Caco-2 (cell line): ENCODE measurements at regions not wholly inside any gene's neighbourhood (a gene's known extent, or its start where the extent isn't known, plus 50 kb on each side); places are given as distances from the start of the nearest gene placed in this dataset.

ENCODE experiments used
- BruUV-seq: library from RNA; stranded (reverse); fragments of 400-500 nt; replicated peaks from 2 replicates; lab custom pipeline; 2021; lab: Mats Ljungman, UMichigan
- CTCF ChIA-PET: fragments of 300-600 bp; sonication (Branson Sonifier 250); formaldehyde crosslinking; loops from one replicate; lab custom pipeline; 2022; ENCODE audit warnings: antibody characterized with exemption; lab: Charles Lee
- POLR2A ChIA-PET: fragments of 300-600 bp; sonication (Branson Sonifier 250); formaldehyde crosslinking; loops from one replicate; lab custom pipeline; 2022; ENCODE audit warnings: antibody characterized with exemption; lab: Charles Lee
- DNase-seq, 2 experiments: peaks; one replicate each; pipeline versions ENCODE4 v3.0.0 to v3.0.0-alpha.2; 2020 to 2022
- H3K27me3 ChIP-seq: replicated peaks from 2 replicates; pipeline ENCODE4 v1.6.0; 2011; ENCODE audit warnings: low read length; ENCODE audit not compliant: control insufficient read depth, insufficient read depth
- H3K36me3 ChIP-seq: 2 replicates; pipeline ENCODE4 v1.5.1; 2011; ENCODE audit warnings: low read length; ENCODE audit not compliant: control insufficient read depth, insufficient read depth
- H3K4me1 ChIP-seq: fragments of 250-450 bp; sonication (Bioruptor Pico); 2 replicates; pipeline ENCODE4 v1.5.1; 2020; ENCODE audit warnings: mild to moderate bottlenecking
- H3K4me3 ChIP-seq: 2 replicates; pipeline ENCODE4 v1.5.1; 2011; ENCODE audit warnings: low read depth, mild to moderate bottlenecking, control low read depth, low read length
- H3K9me3 ChIP-seq: fragments of 250-450 bp; sonication (Bioruptor Pico); 2 replicates; pipeline ENCODE4 v1.5.1; 2020; ENCODE audit warnings: mild to moderate bottlenecking, moderate library complexity
- H3K27ac Mint-ChIP-seq: one replicate; pipeline ENCODE4 v1.8.0; 2022; ENCODE audit warnings: mixed read lengths; ENCODE audit not compliant: unreplicated experiment
- H3K27me3 Mint-ChIP-seq: one replicate; pipeline ENCODE4 v1.8.0; 2022; ENCODE audit warnings: mixed read lengths; ENCODE audit not compliant: insufficient read depth, unreplicated experiment
- H3K36me3 Mint-ChIP-seq: one replicate; pipeline ENCODE4 v1.8.0; 2022; ENCODE audit warnings: mild to moderate bottlenecking, mixed read lengths; ENCODE audit not compliant: insufficient read depth, unreplicated experiment
- H3K4me1 Mint-ChIP-seq: one replicate; pipeline ENCODE4 v1.8.0; 2022; ENCODE audit warnings: low read depth, mixed read lengths; ENCODE audit not compliant: unreplicated experiment
- H3K4me3 Mint-ChIP-seq: one replicate; pipeline ENCODE4 v1.8.0; 2022; ENCODE audit warnings: mild to moderate bottlenecking, moderate library complexity, mixed read lengths; ENCODE audit not compliant: unreplicated experiment
- H3K9me3 Mint-ChIP-seq: one replicate; pipeline ENCODE4 v1.8.0; 2022; ENCODE audit warnings: mixed read lengths; ENCODE audit not compliant: unreplicated experiment
- intact Hi-C: fragments of 100-400 bp; cut with micrococcal nuclease; formaldehyde crosslinking; loops from one replicate; pipeline ENCODE4 v1.10.0; 2022; ENCODE audit not compliant: unreplicated experiment
- TF ChIP-seq, protein P1 (sequence below), 2 experiments: fragments of 200-600 bp in 1 of 2; IDR thresholded peaks; 1 replicate in 1 of 2; 2 replicates in 1 of 2; pipeline versions ENCODE4 v1.5.1 to v1.8.0; 2011 to 2022; ENCODE audit warnings: antibody characterized with exemption in 1 of 2, control low read depth in 1 of 2, inconsistent platforms in 1 of 2, low read depth in 1 of 2, low read length in 1 of 2, mild to moderate bottlenecking in 1 of 2, moderate library complexity in 1 of 2; ENCODE audit not compliant: insufficient read depth in 1 of 2, severe bottlenecking in 1 of 2, unreplicated experiment in 1 of 2

DNA sequence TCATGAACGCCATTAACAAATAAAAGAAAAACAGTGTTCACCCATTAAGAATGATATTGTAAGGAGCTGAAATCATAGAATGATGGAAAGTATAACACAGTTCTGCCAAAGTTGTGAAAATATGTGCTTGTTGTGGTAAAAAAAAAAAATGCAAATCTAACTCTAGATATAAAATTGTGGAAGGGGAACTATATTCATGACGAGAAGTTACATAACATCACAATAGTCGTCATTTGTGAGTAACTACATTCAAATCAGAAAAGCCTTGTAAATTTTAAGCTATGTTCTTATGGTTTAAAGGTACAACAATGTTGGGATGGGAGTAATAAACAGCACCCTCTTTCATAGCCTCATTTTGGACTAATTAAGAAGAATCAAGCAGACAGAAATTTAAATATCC lies 57.6 kb upstream of the PRDM8 start:
- ChIA-PET CTCF (no interaction called here), POLR2A (no interaction called here)
- no peaks in the 10 kb centered on the region for H3K4me1 ChIP-seq
- no peaks in the 10 kb centered on the region for H3K27me3 ChIP-seq
- no peaks in the 10 kb centered on the region for H3K9me3 ChIP-seq
- no peaks in the 10 kb centered on the region for H3K9me3 Mint-ChIP-seq
- TF ChIP-seq, protein P1, sequence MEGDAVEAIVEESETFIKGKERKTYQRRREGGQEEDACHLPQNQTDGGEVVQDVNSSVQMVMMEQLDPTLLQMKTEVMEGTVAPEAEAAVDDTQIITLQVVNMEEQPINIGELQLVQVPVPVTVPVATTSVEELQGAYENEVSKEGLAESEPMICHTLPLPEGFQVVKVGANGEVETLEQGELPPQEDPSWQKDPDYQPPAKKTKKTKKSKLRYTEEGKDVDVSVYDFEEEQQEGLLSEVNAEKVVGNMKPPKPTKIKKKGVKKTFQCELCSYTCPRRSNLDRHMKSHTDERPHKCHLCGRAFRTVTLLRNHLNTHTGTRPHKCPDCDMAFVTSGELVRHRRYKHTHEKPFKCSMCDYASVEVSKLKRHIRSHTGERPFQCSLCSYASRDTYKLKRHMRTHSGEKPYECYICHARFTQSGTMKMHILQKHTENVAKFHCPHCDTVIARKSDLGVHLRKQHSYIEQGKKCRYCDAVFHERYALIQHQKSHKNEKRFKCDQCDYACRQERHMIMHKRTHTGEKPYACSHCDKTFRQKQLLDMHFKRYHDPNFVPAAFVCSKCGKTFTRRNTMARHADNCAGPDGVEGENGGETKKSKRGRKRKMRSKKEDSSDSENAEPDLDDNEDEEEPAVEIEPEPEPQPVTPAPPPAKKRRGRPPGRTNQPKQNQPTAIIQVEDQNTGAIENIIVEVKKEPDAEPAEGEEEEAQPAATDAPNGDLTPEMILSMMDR (IDR thresholded peaks at IDR 0.05; ENCODE audit: insufficient read depth in 1 of 2, low read depth in 1 of 2, low read length in 1 of 2, severe bottlenecking in 1 of 2, unreplicated experiment in 1 of 2) = no peak
- no peak overlapping the region for H3K27ac Mint-ChIP-seq
- no peaks in the 10 kb centered on the region for H3K36me3 ChIP-seq
- intact Hi-C loops = no loop called here
- H3K4me3 Mint-ChIP-seq = no peak overlapping the region
- no peak for DNase-seq
- BruUV-seq = no TSS peak
- H3K36me3 Mint-ChIP-seq = no peaks in the 10 kb centered on the region
- H3K4me1 Mint-ChIP-seq = peaks cover 7% of the 10 kb centered on the region
- H3K4me3 ChIP-seq = no peak overlapping the region
- no peaks in the 10 kb centered on the region for H3K27me3 Mint-ChIP-seq

DNA sequence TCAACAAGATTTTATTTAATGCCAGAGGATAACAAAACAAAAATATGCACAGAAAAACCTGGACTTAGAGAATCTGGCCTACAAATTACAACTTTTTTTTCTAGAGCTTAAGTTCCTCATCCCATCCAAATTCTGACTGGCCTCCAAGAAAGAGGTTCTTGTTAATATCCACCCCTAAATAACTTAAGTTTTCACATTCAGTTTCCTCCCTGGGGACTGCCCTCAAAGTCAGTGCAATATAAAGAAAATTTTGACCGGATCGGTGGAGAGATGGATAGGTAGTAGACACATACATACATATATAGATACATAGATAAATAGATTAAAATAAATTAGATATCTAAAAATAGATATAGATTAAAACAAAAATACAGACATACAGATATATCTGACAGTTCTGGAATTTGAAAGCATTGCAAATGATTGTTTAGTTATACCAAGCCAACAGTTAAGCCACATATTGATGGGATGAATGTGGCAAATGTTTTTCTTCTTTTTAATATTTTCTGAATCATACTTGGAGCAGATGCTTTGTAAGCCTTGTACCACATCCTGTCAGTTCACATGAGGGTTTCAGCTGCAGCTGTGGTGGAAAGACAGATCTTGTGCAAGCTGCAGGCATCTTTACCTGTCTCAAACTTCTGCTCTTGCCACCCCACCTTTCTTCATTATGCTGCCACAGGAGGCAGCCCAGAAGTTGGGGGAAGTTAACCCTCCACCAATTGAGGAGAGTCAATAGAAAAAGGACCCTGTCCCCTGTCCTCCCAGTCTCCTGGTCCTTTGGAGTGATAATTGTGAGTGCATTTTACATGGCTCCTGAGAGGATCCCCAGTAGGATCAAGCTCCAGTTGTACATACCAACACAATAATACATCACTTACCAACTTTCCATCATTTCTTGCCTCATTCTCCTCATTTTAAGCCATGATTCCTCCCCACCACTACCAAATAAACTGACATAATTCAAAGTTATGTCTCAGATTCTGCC lies 58.5 kb upstream of the PRDM8 start:
- Mint-ChIP-seq H3K27ac (no peak overlapping the region), H3K4me3 (no peak overlapping the region), H3K36me3 (no peaks in the 10 kb centered on the region), H3K27me3 (no peaks in the 10 kb centered on the region), H3K9me3 (no peaks in the 10 kb centered on the region), H3K4me1 (peaks cover 7% of the 10 kb centered on the region)
- Histone ChIP-seq H3K9me3 (no peaks in the 10 kb centered on the region), H3K4me3 (no peak overlapping the region), H3K27me3 (no peaks in the 10 kb centered on the region), H3K4me1 (no peaks in the 10 kb centered on the region), H3K36me3 (no peaks in the 10 kb centered on the region)
- DNase-seq = no peak
- ChIA-PET CTCF (no interaction called here), POLR2A (no interaction called here)
- intact Hi-C loops = no loop called here
- BruUV-seq = no TSS peak
- TF ChIP-seq, protein P1 (IDR thresholded peaks at IDR 0.05; ENCODE audit: insufficient read depth in 1 of 2, low read depth in 1 of 2, low read length in 1 of 2, severe bottlenecking in 1 of 2, unreplicated experiment in 1 of 2) = no peak

DNA sequence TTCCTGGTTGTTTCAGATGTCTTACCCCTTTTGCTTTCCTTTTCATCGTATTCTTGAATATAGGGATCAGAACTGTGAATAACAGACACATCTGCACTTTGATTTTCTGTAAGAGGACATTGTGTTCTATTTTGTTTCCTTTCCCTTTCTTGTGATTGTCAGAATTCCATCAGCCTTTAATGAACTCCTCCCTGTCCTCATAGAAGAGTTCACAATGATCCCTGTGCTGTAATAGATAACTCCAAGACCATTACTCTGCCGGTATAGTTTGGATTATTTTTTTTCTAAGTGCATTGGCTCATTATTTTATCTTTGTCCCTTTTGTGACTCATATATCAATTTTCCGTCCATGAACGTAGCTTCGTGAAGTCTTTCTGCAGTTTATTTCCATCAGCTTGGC lies 59.7 kb upstream of the PRDM8 start:
- POLR2A ChIA-PET = no interaction called here
- H3K4me1 Mint-ChIP-seq = peaks cover 7% of the 10 kb centered on the region
- Histone ChIP-seq H3K9me3 (no peaks in the 10 kb centered on the region), H3K27me3 (no peaks in the 10 kb centered on the region), H3K36me3 (no peaks in the 10 kb centered on the region), H3K4me3 (no peak overlapping the region), H3K4me1 (no peaks in the 10 kb centered on the region)
- TF ChIP-seq, protein P1 (IDR thresholded peaks at IDR 0.05; ENCODE audit: insufficient read depth in 1 of 2, low read depth in 1 of 2, low read length in 1 of 2, severe bottlenecking in 1 of 2, unreplicated experiment in 1 of 2) = no peak
- DNase-seq = no peak
- no peaks in the 10 kb centered on the region for H3K9me3 Mint-ChIP-seq
- H3K27me3 Mint-ChIP-seq = no peaks in the 10 kb centered on the region
- H3K4me3 Mint-ChIP-seq = no peak overlapping the region
- no peaks in the 10 kb centered on the region for H3K36me3 Mint-ChIP-seq
- H3K27ac Mint-ChIP-seq = no peak overlapping the region
- BruUV-seq = no TSS peak
- CTCF ChIA-PET = no interaction called here
- intact Hi-C loops = no loop called here
